IMR-90 (cell line): ENCODE measurements at regions not wholly inside any gene's neighbourhood (a gene's known extent, or its start where the extent isn't known, plus 50 kb on each side); places are given as distances from the start of the nearest gene placed in this dataset.

Experiments used
- ATAC-seq: fragments of 200-7000 bp; cut with Tn5 transposase; 2 replicates; pipeline ENCODE4 v1.9.1; 2020; ENCODE audit warnings: low read depth, mild to moderate bottlenecking, moderate library complexity
- BruUV-seq: library from RNA; stranded (reverse); fragments of 400-500 nt; replicated peaks from 2 replicates; lab custom pipeline; 2021; lab: Mats Ljungman, UMichigan
- CTCF ChIA-PET: fragments of 300-600 bp; formaldehyde crosslinking; extraction: SDS; loops from one replicate; lab custom pipeline; 2021; ENCODE audit warnings: antibody characterized with exemption; lab: Yijun Ruan, JAX
- POLR2A ChIA-PET: fragments of 300-600 bp; sonication (Branson Sonifier 250); formaldehyde crosslinking; loops from one replicate; lab custom pipeline; 2022; ENCODE audit warnings: antibody characterized with exemption; ENCODE audit not compliant: unreplicated experiment; lab: Charles Lee
- DNase-seq: peaks from one replicate; pipeline ENCODE4 v3.0.0; 2013
- H2AFZ ChIP-seq: replicated peaks from 2 replicates; pipeline ENCODE3; 2013; ENCODE audit warnings: low read length, mild to moderate bottlenecking; ENCODE audit not compliant: poor library complexity
- H2AK5ac ChIP-seq: 2 replicates; pipeline ENCODE4 v1.6.1; 2013; ENCODE audit warnings: low read depth, low read length, inconsistent platforms
- H2AK9ac ChIP-seq: replicated peaks from 2 replicates; pipeline ENCODE3; 2013; ENCODE audit warnings: mild to moderate bottlenecking, low read depth, low read length, moderate library complexity; ENCODE audit not compliant: poor library complexity
- H2BK120ac ChIP-seq: 2 replicates; pipeline ENCODE4 v1.6.1; 2013; ENCODE audit warnings: low read depth, low read length, inconsistent platforms
- H2BK15ac ChIP-seq: 3 replicates; pipeline ENCODE4 v1.6.1; 2013; ENCODE audit warnings: low read depth, low read length, inconsistent platforms
- H2BK20ac ChIP-seq: 2 replicates; pipeline ENCODE4 v1.6.1; 2013; ENCODE audit warnings: low read depth, mild to moderate bottlenecking, inconsistent platforms, low read length, moderate library complexity
- H2BK5ac ChIP-seq: 2 replicates; pipeline ENCODE4 v1.6.1; 2013; ENCODE audit warnings: mild to moderate bottlenecking, low read depth, low read length, inconsistent platforms; ENCODE audit not compliant: poor library complexity, severe bottlenecking
- H3K14ac ChIP-seq: replicated peaks from 2 replicates; pipeline ENCODE4 v1.6.1; 2013; ENCODE audit warnings: low read depth, low read length, inconsistent platforms
- H3K18ac ChIP-seq: 2 replicates; pipeline ENCODE4 v1.6.1; 2013; ENCODE audit warnings: low read depth, low read length, control low read depth
- H3K23ac ChIP-seq: 2 replicates; pipeline ENCODE4 v1.6.1; 2013; ENCODE audit warnings: low read depth, low read length, inconsistent platforms
- H3K27ac ChIP-seq: 2 replicates; pipeline ENCODE4 v1.5.1; 2013; ENCODE audit warnings: mild to moderate bottlenecking, control low read depth, low read length; ENCODE audit not compliant: insufficient read depth
- H3K27me3 ChIP-seq: 2 replicates; pipeline ENCODE4 v1.6.1; 2013; ENCODE audit warnings: low read length; ENCODE audit not compliant: control insufficient read depth, insufficient read depth
- H3K36me3 ChIP-seq: 2 replicates; pipeline ENCODE4 v1.6.1; 2013; ENCODE audit warnings: low read length, mixed read lengths; ENCODE audit not compliant: control insufficient read depth, insufficient read depth
- H3K4ac ChIP-seq: 2 replicates; pipeline ENCODE4 v1.6.1; 2013; ENCODE audit warnings: low read depth, low read length, inconsistent platforms
- H3K4me1 ChIP-seq: 2 replicates; pipeline ENCODE4 v1.6.1; 2013; ENCODE audit warnings: low read length, mixed read lengths; ENCODE audit not compliant: control insufficient read depth, insufficient read depth
- H3K4me2 ChIP-seq: 2 replicates; pipeline ENCODE4 v1.6.1; 2013; ENCODE audit warnings: low read depth, mild to moderate bottlenecking, control low read depth, low read length, moderate library complexity
- H3K4me3 ChIP-seq: 2 replicates; pipeline ENCODE4 v1.5.1; 2013; ENCODE audit warnings: low read depth, mild to moderate bottlenecking, control low read depth, low read length, moderate library complexity; ENCODE audit not compliant: insufficient read depth
- H3K56ac ChIP-seq: 2 replicates; pipeline ENCODE4 v1.6.1; 2013; ENCODE audit warnings: low read length, inconsistent platforms; ENCODE audit not compliant: insufficient read depth; ENCODE audit errors: extremely low read depth
- H3K79me1 ChIP-seq, 2 experiments: 2 replicates each; pipeline ENCODE4 v1.6.1; 2013; ENCODE audit warnings: low read length in 2 of 2, inconsistent platforms in 1 of 2, low read depth in 1 of 2
- H3K9ac ChIP-seq: 2 replicates; pipeline ENCODE4 v1.6.1; 2013; ENCODE audit warnings: low read depth, low read length, control low read depth
- H3K9me1 ChIP-seq: 2 replicates; pipeline ENCODE4 v1.6.1; 2013; ENCODE audit warnings: low read length, inconsistent platforms; ENCODE audit not compliant: insufficient read depth
- H3K9me3 ChIP-seq: 2 replicates; pipeline ENCODE4 v1.6.1; 2013; ENCODE audit warnings: low read length; ENCODE audit not compliant: control insufficient read depth, insufficient read depth
- H4K20me1 ChIP-seq: 2 replicates; pipeline ENCODE4 v1.6.1; 2013; ENCODE audit warnings: low read length, inconsistent platforms; ENCODE audit not compliant: insufficient read depth
- H4K5ac ChIP-seq: 2 replicates; pipeline ENCODE4 v1.6.1; 2013; ENCODE audit warnings: mild to moderate bottlenecking, low read depth, low read length, control low read depth
- H4K8ac ChIP-seq, 2 experiments: 2 replicates each; pipeline ENCODE4 v1.6.1; 2013; ENCODE audit warnings: low read depth in 2 of 2, low read length in 2 of 2, control low read depth in 1 of 2, inconsistent platforms in 1 of 2
- H4K91ac ChIP-seq: 2 replicates; pipeline ENCODE4 v1.6.1; 2013; ENCODE audit warnings: low read depth, low read length, inconsistent platforms; ENCODE audit not compliant: insufficient read depth
- CEBPB ChIP-seq: IDR thresholded peaks from 2 replicates; pipeline ENCODE4 v1.6.1; 2012; ENCODE audit warnings: low read depth, low read length, improper control_type of control experiment
- CHD1 ChIP-seq: IDR thresholded peaks from 2 replicates; pipeline ENCODE4 v1.6.1; 2012; ENCODE audit warnings: low read depth, low read length, improper control_type of control experiment
- FOS ChIP-seq: fragments of 150-350 bp; IDR thresholded peaks from 2 replicates; pipeline ENCODE4 v1.6.1; 2016; ENCODE audit warnings: low read depth, low read length
- MAFK ChIP-seq: IDR thresholded peaks from 2 replicates; pipeline ENCODE4 v1.6.1; 2012; ENCODE audit warnings: low read depth, low read length, improper control_type of control experiment
- MAZ ChIP-seq: IDR thresholded peaks from 2 replicates; pipeline ENCODE4 v1.6.1; 2012; ENCODE audit warnings: low read depth, mild to moderate bottlenecking, low read length, improper control_type of control experiment, moderate library complexity, borderline replicate concordance
- MXI1 ChIP-seq: IDR thresholded peaks from 2 replicates; pipeline ENCODE4 v1.6.1; 2012; ENCODE audit warnings: low read depth, mild to moderate bottlenecking, low read length, moderate library complexity, borderline replicate concordance
- NFE2L2 ChIP-seq: fragments of 150-350 bp; IDR thresholded peaks from 2 replicates; pipeline ENCODE4 v1.6.1; 2016; ENCODE audit warnings: low read depth, mild to moderate bottlenecking, low read length
- POLR2A ChIP-seq: IDR thresholded peaks from 2 replicates; pipeline ENCODE4 v1.6.1; 2012; ENCODE audit warnings: mild to moderate bottlenecking, low read depth, low read length
- RAD21 ChIP-seq: IDR thresholded peaks from 2 replicates; pipeline ENCODE4 v1.6.1; 2012; ENCODE audit warnings: low read length, improper control_type of control experiment
- RCOR1 ChIP-seq: IDR thresholded peaks from 2 replicates; pipeline ENCODE4 v1.6.1; 2012; ENCODE audit warnings: mild to moderate bottlenecking, low read length, improper control_type of control experiment; ENCODE audit not compliant: insufficient replicate concordance
- RFX5 ChIP-seq: IDR thresholded peaks from 2 replicates; pipeline ENCODE4 v1.8.0; 2012; ENCODE audit warnings: low read depth, mild to moderate bottlenecking, low read length, moderate library complexity
- SMC3 ChIP-seq: fragments of 150-350 bp; IDR thresholded peaks from 2 replicates; pipeline ENCODE4 v1.6.1; 2016; ENCODE audit warnings: low read depth, mild to moderate bottlenecking, antibody characterized with exemption, low read length, moderate library complexity
- WGBS, 2 experiments: methylation state at CpG; one replicate each; pipeline versions ENCODE4 v1.1.5 to v1.1.7; 2013; ENCODE audit warnings: missing lambda C conversion rate in 2 of 2; ENCODE audit not compliant: insufficient read length in 1 of 2; ENCODE audit errors: extremely low coverage in 2 of 2; 5-methylcytosine and 5-hydroxymethylcytosine counted together
- dilution Hi-C: fragments of 300-500 bp; cut with HindIII; formaldehyde crosslinking; loops from one replicate; pipeline ENCODE4 v1.14.3; 2018; ENCODE audit warnings: low sequenced_read_pairs; ENCODE audit not compliant: unreplicated experiment
- in situ Hi-C: fragments of 300-500 bp; cut with MboI; formaldehyde crosslinking; loops from 3 replicates; pipeline ENCODE4 v1.14.3; 2019; ENCODE audit warnings: low sequenced_read_pairs, inconsistent platforms, mixed read lengths
- intact Hi-C: fragments of 100-400 bp; cut with micrococcal nuclease; formaldehyde crosslinking; loops from 2 replicates; pipeline ENCODE4 v1.10.0; 2022
- TF ChIP-seq, protein P1 (sequence below): fragments of 150-350 bp; IDR thresholded peaks from 2 replicates; pipeline ENCODE4 v1.6.1; 2017; ENCODE audit warnings: mild to moderate bottlenecking, antibody characterized with exemption, low read length, low read depth
- TF ChIP-seq, protein P2 (sequence below): fragments of 150-350 bp; IDR thresholded peaks from 2 replicates; pipeline ENCODE4 v1.6.1; 2016; ENCODE audit warnings: low read depth, mild to moderate bottlenecking, low read length, moderate library complexity, borderline replicate concordance
- TF ChIP-seq, protein P3 (sequence below): conservative IDR thresholded peaks from 2 replicates; pipeline ENCODE4 v1.5.1; 2012; ENCODE audit warnings: mild to moderate bottlenecking, low read depth, low read length, improper control_type of control experiment

DNA sequence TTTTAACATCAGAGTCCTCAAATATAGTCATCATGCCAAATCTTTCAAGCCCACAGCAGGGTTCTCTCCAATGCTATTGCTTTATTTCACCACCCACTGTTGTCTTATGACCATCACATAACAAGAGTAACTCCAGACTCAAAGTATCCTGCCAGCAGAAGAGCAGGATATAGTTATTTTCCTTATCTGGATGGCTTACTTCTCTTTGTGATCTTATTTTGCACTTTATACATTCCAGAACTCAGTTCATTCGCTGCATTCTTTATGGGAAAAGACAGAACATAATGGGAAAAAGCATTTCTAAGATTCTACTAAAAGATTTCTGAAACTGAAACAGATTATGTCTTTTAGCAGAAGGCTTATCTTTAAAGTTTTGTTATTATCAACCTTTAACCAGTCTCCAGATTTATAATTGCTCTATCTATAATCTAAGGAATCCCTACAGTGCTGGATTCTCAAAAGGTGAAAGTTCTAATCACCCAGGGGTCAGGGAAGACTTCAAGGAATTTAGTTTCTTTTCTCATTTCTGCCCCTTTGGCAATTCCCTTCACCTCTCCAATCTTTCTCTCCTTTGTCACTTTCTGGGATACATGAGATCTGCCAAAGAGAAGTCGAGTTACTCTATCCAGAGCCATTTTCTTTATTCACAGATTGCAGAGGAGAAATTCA lies 190.4 kb downstream of the TPBG start:
- H2BK120ac ChIP-seq: no peak overlapping the region
- H3K4me1 ChIP-seq: no peaks in the 10 kb centered on the region
- H2BK15ac ChIP-seq: no peak overlapping the region
- no peak overlapping the region for H2AK9ac ChIP-seq
- H3K9ac ChIP-seq: no peak overlapping the region
- no peaks in the 10 kb centered on the region for H4K20me1 ChIP-seq
- in situ Hi-C loops (no loop called here), intact Hi-C loops (no loop called here), dilution Hi-C loops (no loop called here)
- H3K4me2 ChIP-seq: no peak overlapping the region
- no peaks in the 10 kb centered on the region for H3K9me1 ChIP-seq
- H3K27ac ChIP-seq: no peak overlapping the region
- DNase-seq (no peak), ATAC-seq (no peak)
- CTCF ChIA-PET: no interaction called here
- no peaks in the 10 kb centered on the region for H3K36me3 ChIP-seq
- H4K8ac ChIP-seq: no peak overlapping the region
- no peak overlapping the region for H2AFZ ChIP-seq
- TF ChIP-seq MAZ (no peak), FOS (no peak), RFX5 (no peak), RAD21 (no peak), MAFK (no peak), POLR2A (no peak), SMC3 (no peak), RCOR1 (no peak), NFE2L2 (no peak), CEBPB (no peak), CHD1 (no peak), MXI1 (no peak)
- TF ChIP-seq, protein P1, sequence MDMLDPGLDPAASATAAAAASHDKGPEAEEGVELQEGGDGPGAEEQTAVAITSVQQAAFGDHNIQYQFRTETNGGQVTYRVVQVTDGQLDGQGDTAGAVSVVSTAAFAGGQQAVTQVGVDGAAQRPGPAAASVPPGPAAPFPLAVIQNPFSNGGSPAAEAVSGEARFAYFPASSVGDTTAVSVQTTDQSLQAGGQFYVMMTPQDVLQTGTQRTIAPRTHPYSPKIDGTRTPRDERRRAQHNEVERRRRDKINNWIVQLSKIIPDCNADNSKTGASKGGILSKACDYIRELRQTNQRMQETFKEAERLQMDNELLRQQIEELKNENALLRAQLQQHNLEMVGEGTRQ: no peak
- TF ChIP-seq, protein P2, sequence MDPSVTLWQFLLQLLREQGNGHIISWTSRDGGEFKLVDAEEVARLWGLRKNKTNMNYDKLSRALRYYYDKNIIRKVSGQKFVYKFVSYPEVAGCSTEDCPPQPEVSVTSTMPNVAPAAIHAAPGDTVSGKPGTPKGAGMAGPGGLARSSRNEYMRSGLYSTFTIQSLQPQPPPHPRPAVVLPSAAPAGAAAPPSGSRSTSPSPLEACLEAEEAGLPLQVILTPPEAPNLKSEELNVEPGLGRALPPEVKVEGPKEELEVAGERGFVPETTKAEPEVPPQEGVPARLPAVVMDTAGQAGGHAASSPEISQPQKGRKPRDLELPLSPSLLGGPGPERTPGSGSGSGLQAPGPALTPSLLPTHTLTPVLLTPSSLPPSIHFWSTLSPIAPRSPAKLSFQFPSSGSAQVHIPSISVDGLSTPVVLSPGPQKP: no peak
- TF ChIP-seq, protein P3, sequence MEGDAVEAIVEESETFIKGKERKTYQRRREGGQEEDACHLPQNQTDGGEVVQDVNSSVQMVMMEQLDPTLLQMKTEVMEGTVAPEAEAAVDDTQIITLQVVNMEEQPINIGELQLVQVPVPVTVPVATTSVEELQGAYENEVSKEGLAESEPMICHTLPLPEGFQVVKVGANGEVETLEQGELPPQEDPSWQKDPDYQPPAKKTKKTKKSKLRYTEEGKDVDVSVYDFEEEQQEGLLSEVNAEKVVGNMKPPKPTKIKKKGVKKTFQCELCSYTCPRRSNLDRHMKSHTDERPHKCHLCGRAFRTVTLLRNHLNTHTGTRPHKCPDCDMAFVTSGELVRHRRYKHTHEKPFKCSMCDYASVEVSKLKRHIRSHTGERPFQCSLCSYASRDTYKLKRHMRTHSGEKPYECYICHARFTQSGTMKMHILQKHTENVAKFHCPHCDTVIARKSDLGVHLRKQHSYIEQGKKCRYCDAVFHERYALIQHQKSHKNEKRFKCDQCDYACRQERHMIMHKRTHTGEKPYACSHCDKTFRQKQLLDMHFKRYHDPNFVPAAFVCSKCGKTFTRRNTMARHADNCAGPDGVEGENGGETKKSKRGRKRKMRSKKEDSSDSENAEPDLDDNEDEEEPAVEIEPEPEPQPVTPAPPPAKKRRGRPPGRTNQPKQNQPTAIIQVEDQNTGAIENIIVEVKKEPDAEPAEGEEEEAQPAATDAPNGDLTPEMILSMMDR: no peak
- POLR2A ChIA-PET: no interaction called here
- peaks cover 2% of the 10 kb centered on the region; the same call in 1 of the 2 replicates for H3K27me3 ChIP-seq
- no peak overlapping the region for H2BK20ac ChIP-seq
- WGBS, 2 experiments: no CpG with 5 or more reads among the region's 2 CpGs
- no peak overlapping the region for H3K14ac ChIP-seq
- no peak overlapping the region for H3K18ac ChIP-seq
- H3K79me1 ChIP-seq: no peaks in the 10 kb centered on the region
- H3K23ac ChIP-seq: no peak overlapping the region
- no peak overlapping the region for H3K4me3 ChIP-seq
- BruUV-seq: no TSS peak
- no peak overlapping the region for H4K91ac ChIP-seq
- H3K56ac ChIP-seq: no peak overlapping the region
- no peak overlapping the region for H3K4ac ChIP-seq
- H2BK5ac ChIP-seq: no peak overlapping the region
- no peak overlapping the region for H4K5ac ChIP-seq
- no peaks in the 10 kb centered on the region for H3K9me3 ChIP-seq
- no peak overlapping the region for H2AK5ac ChIP-seq
